K562 (cell line): ENCODE measurements at regions not wholly inside any gene's neighbourhood (a gene's known extent, or its start where the extent isn't known, plus 50 kb on each side); places are given as distances from the start of the nearest gene placed in this dataset.

ENCODE experiments used
- ATAC-seq: fragments of 200-7000 bp; cut with Tn5 transposase; 3 replicates; pipeline ENCODE4 v1.9.1; 2020; ENCODE audit warnings: moderate library complexity
- BruUV-seq: library from RNA; stranded (reverse); fragments of 400-500 nt; replicated peaks from 2 replicates; lab custom pipeline; 2021; lab: Mats Ljungman, UMichigan
- CTCF ChIA-PET: fragments of 300-600 bp; formaldehyde crosslinking; extraction: SDS; loops from one replicate; lab custom pipeline; 2021; ENCODE audit warnings: low intra/inter-chr PET ratio; lab: Yijun Ruan, JAX
- POLR2A ChIA-PET: fragments of 300-600, 350-650 bp; sonication (Branson Sonifier 250); formaldehyde crosslinking; extraction: SDS; loops from one replicate; lab custom pipeline; 2021; ENCODE audit warnings: antibody characterized with exemption, inconsistent platforms; lab: Yijun Ruan, JAX
- DNase-seq, 4 experiments: peaks; one replicate each; pipeline versions ENCODE4 v3.0.0 to v3.0.0-alpha.2; 2011 to 2018; ENCODE audit warnings: low spot score in 3 of 4, mixed read lengths in 3 of 4; ENCODE audit errors: extremely low read depth in 1 of 4
- FAIRE-seq: peaks from 2 replicates; lab custom pipeline; 2011; peaks lifted over from hg19 to GRCh38; lab: Jason Lieb, UNC
- H2AFZ ChIP-seq: 2 replicates; pipeline ENCODE4 v1.6.0; 2011; ENCODE audit warnings: low read depth, low read length, control low read depth, inconsistent platforms
- H3K27ac ChIP-seq: fragments of 200-600 bp; 3 replicates; pipeline ENCODE4 v1.8.0; 2011; ENCODE audit warnings: low read depth, mild to moderate bottlenecking, control low read depth, inconsistent platforms, low read length, moderate library complexity, mixed read lengths; ENCODE audit errors: extremely low read depth
- H3K27me3 ChIP-seq, 2 experiments: fragments of 300-600 bp in 1 of 2; 2 replicates in 1 of 2; 3 replicates in 1 of 2; pipeline versions ENCODE4 v1.6.0 to v1.8.0; 2011; ENCODE audit warnings: inconsistent platforms in 2 of 2, low read length in 2 of 2, mild to moderate bottlenecking in 1 of 2, mixed read lengths in 1 of 2, moderate library complexity in 1 of 2; ENCODE audit not compliant: control insufficient read depth in 2 of 2, insufficient read depth in 2 of 2
- H3K36me3 ChIP-seq: fragments of 300-600 bp; 3 replicates; pipeline ENCODE4 v1.8.0; 2011; ENCODE audit warnings: mild to moderate bottlenecking, low read length, inconsistent platforms; ENCODE audit not compliant: control insufficient read depth, insufficient read depth
- H3K4me1 ChIP-seq, 2 experiments: fragments of 200-600 bp in 1 of 2; replicated peaks in 1 of 2; 2 replicates in 1 of 2; 3 replicates in 1 of 2; pipeline versions ENCODE4 v1.5.1 to v1.8.0; 2011; ENCODE audit warnings: inconsistent platforms in 2 of 2, low read length in 2 of 2, mild to moderate bottlenecking in 1 of 2, mixed read lengths in 1 of 2, moderate library complexity in 1 of 2; ENCODE audit not compliant: control insufficient read depth in 2 of 2, insufficient read depth in 2 of 2
- H3K4me2 ChIP-seq: 2 replicates; pipeline ENCODE4 v1.6.1; 2011; ENCODE audit warnings: low read length, control low read depth, inconsistent platforms, mixed read lengths; ENCODE audit not compliant: insufficient read depth
- H3K4me3 ChIP-seq: fragments of 200-600 bp; sonication (generic), shearing (Covaris generic); 2 replicates; pipeline ENCODE4 v1.5.1; 2016; ENCODE audit warnings: control low read depth, inconsistent platforms
- H3K79me2 ChIP-seq: fragments of 200-600 bp; 3 replicates; pipeline ENCODE4 v1.8.0; 2011; ENCODE audit warnings: low read length, inconsistent platforms; ENCODE audit not compliant: control insufficient read depth, insufficient read depth
- H3K9ac ChIP-seq, 2 experiments: 2 replicates each; pipeline versions ENCODE4 v1.6.0 to v1.6.1; 2011; ENCODE audit warnings: low read depth in 2 of 2, low read length in 2 of 2, control low read depth in 1 of 2, inconsistent platforms in 1 of 2, mild to moderate bottlenecking in 1 of 2, mixed read lengths in 1 of 2; ENCODE audit not compliant: insufficient read depth in 1 of 2
- H3K9me1 ChIP-seq: one replicate; pipeline ENCODE4 v1.6.0; 2011; ENCODE audit warnings: inconsistent platforms, mild to moderate bottlenecking, low read length, moderate library complexity; ENCODE audit not compliant: control insufficient read depth, insufficient read depth
- H3K9me3 ChIP-seq: replicated peaks from 2 replicates; pipeline ENCODE4 v1.5.1; 2011; ENCODE audit warnings: low read depth, low read length, inconsistent platforms; ENCODE audit not compliant: control insufficient read depth, insufficient read depth
- H4K20me1 ChIP-seq: replicated peaks from 2 replicates; pipeline ENCODE4 v1.6.1; 2011; ENCODE audit warnings: low read length, inconsistent platforms, mixed read lengths; ENCODE audit not compliant: control insufficient read depth, insufficient read depth
- CAMTA2 ChIP-seq: fragments of 250-450 bp; sonication (Bioruptor Pico); conservative IDR thresholded peaks from 2 replicates; pipeline ENCODE4 v1.5.1; 2022
- CBX5 ChIP-seq: IDR thresholded peaks from 2 replicates; pipeline ENCODE4 v1.6.1; 2014; ENCODE audit warnings: low read depth, borderline replicate concordance
- CHD2 ChIP-seq: IDR thresholded peaks from 2 replicates; pipeline ENCODE4 v1.6.1; 2011; ENCODE audit warnings: low read depth, low read length
- ELF1 ChIP-seq: fragments of 200-800 bp; sonication (Bioruptor generic); IDR thresholded peaks from 2 replicates; pipeline ENCODE4 v1.6.1; 2016; ENCODE audit warnings: missing genetic modification characterization, missing compliant biosample characterization
- MAFF ChIP-seq: IDR thresholded peaks from 2 replicates; pipeline ENCODE4 v1.6.1; 2012; ENCODE audit warnings: low read length, improper control_type of control experiment
- RBM39 ChIP-seq: fragments of 200-400 bp; formaldehyde crosslinking; optimal IDR thresholded peaks from 2 replicates; pipeline ENCODE3; 2018; ENCODE audit warnings: low read depth, low read length
- RCOR1 ChIP-seq, 2 experiments: IDR thresholded peaks; 2 replicates each; pipeline ENCODE4 v1.6.1; 2012; ENCODE audit warnings: low read depth in 2 of 2, low read length in 2 of 2, borderline replicate concordance in 1 of 2, improper control_type of control experiment in 1 of 2
- SAFB2 ChIP-seq: fragments of 200-400 bp; formaldehyde crosslinking; IDR thresholded peaks from 2 replicates; pipeline ENCODE4 v1.6.1; 2018; ENCODE audit warnings: borderline replicate concordance, low read length, low read depth, moderate library complexity; ENCODE audit not compliant: severe bottlenecking
- STAT5A ChIP-seq: IDR thresholded peaks from 2 replicates; pipeline ENCODE4 v1.6.1; 2012; ENCODE audit warnings: low read length, inconsistent platforms, borderline replicate concordance
- TAL1 ChIP-seq: fragments of 450-650 bp; IDR thresholded peaks from 2 replicates; pipeline ENCODE4 v1.6.1; 2016; ENCODE audit warnings: mild to moderate bottlenecking
- ZNF124 ChIP-seq: sonication (generic); formaldehyde crosslinking; IDR thresholded peaks from 2 replicates; pipeline ENCODE4 v1.8.1; 2022; ENCODE audit warnings: missing genetic modification reagents
- ZNF224 ChIP-seq: sonication (generic); formaldehyde crosslinking; IDR thresholded peaks from 2 replicates; pipeline ENCODE4 v1.8.0; 2022; ENCODE audit warnings: mild to moderate bottlenecking, missing genetic modification reagents
- WGBS: fragments of 100-300 bp; shearing (Covaris generic); methylation state at CpG from one replicate; pipeline ENCODE4 v1.1.6; 2016; ENCODE audit warnings: low coverage, mixed read lengths; ENCODE audit not compliant: insufficient coverage; ENCODE audit errors: missing lambda C conversion rate; 5-methylcytosine and 5-hydroxymethylcytosine counted together
- in situ Hi-C: fragments of 300-500 bp; cut with MboI; formaldehyde crosslinking; loops from 4 replicates; pipeline ENCODE4 v1.15.0; 2018; ENCODE audit warnings: inconsistent platforms, mixed read lengths
- intact Hi-C: fragments of 100-400 bp; cut with micrococcal nuclease; formaldehyde crosslinking; loops from 2 replicates; pipeline ENCODE4 v1.14.2; 2022

- Histone ChIP-seq H2AFZ (no peak overlapping the region), H3K4me1 (no peaks in the 10 kb centered on the region)
- no peak for TF ChIP-seq ELF1 (tag)
- no peak for TF ChIP-seq CBX5
- no peak for TF ChIP-seq SAFB2
- no peak for TF ChIP-seq MAFF
- TF ChIP-seq STAT5A: no peak
- TF ChIP-seq RBM39: no peak
- TF ChIP-seq, all 486 proteins: peak for 0
- DNase-seq (no peak), ATAC-seq (no peak), FAIRE-seq (no peak)
- no peak overlapping the region for H3K4me2 ChIP-seq
- H3K79me2 ChIP-seq: no peaks in the 10 kb centered on the region
- in situ Hi-C loops: no loop called here
- no peaks in the 10 kb centered on the region for H3K9me3 ChIP-seq
- H4K20me1 ChIP-seq: no peaks in the 10 kb centered on the region
- H3K4me3 ChIP-seq: no peak overlapping the region
- no peak overlapping the region for H3K9ac ChIP-seq
- H3K9me1 ChIP-seq: no peaks in the 10 kb centered on the region
- CTCF ChIA-PET: no interaction called here
- 0% methylated on average over 8 of the region's 8 CpGs for WGBS
- BruUV-seq: no TSS peak
- H3K27me3 ChIP-seq: no peaks in the 10 kb centered on the region
- no peaks in the 10 kb centered on the region for H3K36me3 ChIP-seq
- POLR2A ChIA-PET: no interaction called here
- H3K27ac ChIP-seq: no peak overlapping the region
- intact Hi-C loops: no loop called here
Observed at GRCh38 chr5:13613621-13614020, 330.9 kb downstream of the DNAH5 start.

GRCh38 chr5:13611604-13612003 lies 332.9 kb downstream of the DNAH5 start:
- Histone ChIP-seq H3K36me3 (no peaks in the 10 kb centered on the region), H3K4me3 (no peak overlapping the region), H3K4me2 (no peak overlapping the region), H3K9me3 (no peaks in the 10 kb centered on the region), H3K79me2 (no peaks in the 10 kb centered on the region), H3K9ac (no peak overlapping the region), H3K4me1 (no peaks in the 10 kb centered on the region), H3K27me3 (no peaks in the 10 kb centered on the region), H3K9me1 (no peaks in the 10 kb centered on the region), H4K20me1 (no peaks in the 10 kb centered on the region), H3K27ac (no peak overlapping the region), H2AFZ (no peak overlapping the region)
- ATAC-seq (no peak), DNase-seq (no peak), FAIRE-seq (no peak)
- 2% methylated on average over 3 of the region's 3 CpGs for WGBS
- intact Hi-C loops: no loop called here
- ChIA-PET POLR2A (no interaction called here), CTCF (no interaction called here)
- BruUV-seq: no TSS peak
- TF ChIP-seq CAMTA2 (CRISPR knock-in tag): no peak
- TF ChIP-seq ZNF124 (CRISPR knock-in tag): no peak
- no peak for TF ChIP-seq CHD2
- no peak for TF ChIP-seq TAL1
- TF ChIP-seq ZNF224 (CRISPR knock-in tag): no peak
- TF ChIP-seq RCOR1 (IDR thresholded peaks at IDR 0.05; ENCODE audit: borderline replicate concordance in 1 of 2, low read depth in 2 of 2, low read length in 2 of 2): no peak
- in situ Hi-C loops: no loop called here
